ENCODE measurements at regions not wholly inside any gene's neighbourhood (a gene's known extent, or its start where the extent isn't known, plus 50 kb on each side); places are given as distances from the start of the nearest gene placed in this dataset.

- DNase-seq (ENCODE audit: low read depth in 2 of 2), result no peak
These were observed 315.3 kb upstream of the SLC35B3 start for GRCh38 chr6:8750627-8751026.

GRCh38 chr6:8749465-8749864 is 314.1 kb upstream of the SLC35B3 start:
- no peak for DNase-seq (ENCODE audit: low read depth in 2 of 2)

GRCh38 chr6:8743170-8743745 is 307.9 kb upstream of the SLC35B3 start:
- no peak for DNase-seq (ENCODE audit: low read depth in 2 of 2)

GRCh38 chr6:8739454-8739853 is 304.1 kb upstream of the SLC35B3 start:
- no peak for DNase-seq (ENCODE audit: low read depth in 2 of 2)

- DNase-seq (ENCODE audit: low read depth in 2 of 2), result no peak
These were observed 303.6 kb upstream of the SLC35B3 start for GRCh38 chr6:8738951-8739350.

- no peak for DNase-seq (ENCODE audit: low read depth in 2 of 2)
These were observed 301.0 kb upstream of the SLC35B3 start for GRCh38 chr6:8736156-8736895.

GRCh38 chr6:8733879-8734278 is 298.5 kb upstream of the SLC35B3 start:
- DNase-seq (ENCODE audit: low read depth in 2 of 2), result no peak

GRCh38 chr6:8731874-8732273 is 296.5 kb upstream of the SLC35B3 start:
- DNase-seq (ENCODE audit: low read depth in 2 of 2), result no peak

- DNase-seq (ENCODE audit: low read depth in 2 of 2), result no peak
These were observed 275.5 kb upstream of the SLC35B3 start for GRCh38 chr6:8710668-8711431.

- no peak for DNase-seq (ENCODE audit: low read depth in 2 of 2)
These were observed 272.8 kb upstream of the SLC35B3 start for GRCh38 chr6:8707956-8708772.

GRCh38 chr6:8707369-8707768 is 272.0 kb upstream of the SLC35B3 start:
- DNase-seq (ENCODE audit: low read depth in 2 of 2), result no peak

- DNase-seq (ENCODE audit: low read depth in 2 of 2), result no peak
These were observed 270.2 kb upstream of the SLC35B3 start for GRCh38 chr6:8705435-8706020.

GRCh38 chr6:8703059-8703458 is 267.7 kb upstream of the SLC35B3 start:
- no peak for DNase-seq (ENCODE audit: low read depth in 2 of 2)

- no peak for DNase-seq (ENCODE audit: low read depth in 2 of 2)
These were observed 253.5 kb upstream of the SLC35B3 start for GRCh38 chr6:8688821-8689220.

GRCh38 chr6:8686077-8686476 is 250.7 kb upstream of the SLC35B3 start:
- no peak for DNase-seq (ENCODE audit: low read depth in 2 of 2)

GRCh38 chr6:8683204-8683603 is 247.9 kb upstream of the SLC35B3 start:
- no peak for DNase-seq (ENCODE audit: low read depth in 2 of 2)

- no peak for DNase-seq (ENCODE audit: low read depth in 2 of 2)
These were observed 244.5 kb upstream of the SLC35B3 start for GRCh38 chr6:8679823-8680222.

- DNase-seq (ENCODE audit: low read depth in 2 of 2), result no peak
These were observed 243.1 kb upstream of the SLC35B3 start for GRCh38 chr6:8678466-8678865.

- DNase-seq (ENCODE audit: low read depth in 2 of 2), result no peak
These were observed 238.8 kb upstream of the SLC35B3 start for GRCh38 chr6:8674126-8674525.

- DNase-seq (ENCODE audit: low read depth in 2 of 2), result no peak
These were observed 237.5 kb upstream of the SLC35B3 start for GRCh38 chr6:8672882-8673281.

- no peak for DNase-seq (ENCODE audit: low read depth in 2 of 2)
These were observed 235.4 kb upstream of the SLC35B3 start for GRCh38 chr6:8670792-8671191.

GRCh38 chr6:8664700-8665099 is 229.4 kb upstream of the SLC35B3 start:
- DNase-seq (ENCODE audit: low read depth in 2 of 2), result no peak
